ENCODE measurements at regions not wholly inside any gene's neighbourhood (a gene's known extent, or its start where the extent isn't known, plus 50 kb on each side); places are given as distances from the start of the nearest gene placed in this dataset.
A peak's percentile ranks its signal among the peaks of the same experiment; 100 is the strongest.
"Not testable (repeated sequence)": the region's sequence is repeated elsewhere in the genome, so short reads cannot be mapped to it uniquely, and the experiment has no call there.

GRCh38 chr11:110347660-110348059 is 51.2 kb upstream of the RDX start:
- DNase-seq (ENCODE audit: low read depth) = no peak

- no peak for DNase-seq (ENCODE audit: low read depth)
Measured at GRCh38 chr11:110349138-110349996, 53.0 kb upstream of the RDX start.

GRCh38 chr11:110349997-110350383 is 53.6 kb upstream of the RDX start:
- DNase-seq (ENCODE audit: low read depth) = not testable (repeated sequence)

DNA sequence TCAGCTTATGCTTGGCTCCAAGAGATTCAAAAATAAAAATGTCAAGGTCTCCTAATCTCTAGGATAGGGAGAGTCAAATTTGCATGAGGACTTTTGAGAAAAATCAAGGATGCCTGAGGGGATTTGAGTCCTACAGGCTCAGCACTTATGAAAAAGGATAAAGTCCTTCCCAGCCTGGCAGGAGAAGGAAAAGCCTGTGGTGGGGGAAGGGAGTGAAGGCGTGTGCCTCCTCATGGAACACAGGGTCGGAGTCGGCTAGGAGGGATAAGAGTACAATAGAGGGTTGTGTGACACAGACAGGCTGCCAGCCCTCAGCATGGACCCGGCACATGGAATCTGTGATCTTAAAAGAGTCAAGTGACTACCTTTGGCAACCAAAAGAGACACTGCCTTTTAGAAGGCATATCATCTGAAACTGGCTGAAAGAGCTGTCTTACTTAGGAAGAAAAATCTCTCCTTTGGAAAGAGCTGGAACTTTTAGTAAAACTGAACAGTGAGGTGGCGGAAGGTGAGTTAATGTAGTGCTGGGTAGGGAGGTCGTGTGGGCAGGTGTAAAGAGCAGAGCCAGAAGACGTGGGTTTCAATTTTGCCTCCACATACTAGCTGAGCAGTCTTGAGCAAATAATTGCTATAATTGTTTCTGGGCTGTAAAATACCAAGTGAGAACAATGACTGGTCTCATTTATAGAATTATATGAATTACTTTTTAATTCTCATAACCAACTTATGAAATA is 58.8 kb upstream of the RDX start:
- DNase-seq (ENCODE audit: low read depth) = no peak

DNA sequence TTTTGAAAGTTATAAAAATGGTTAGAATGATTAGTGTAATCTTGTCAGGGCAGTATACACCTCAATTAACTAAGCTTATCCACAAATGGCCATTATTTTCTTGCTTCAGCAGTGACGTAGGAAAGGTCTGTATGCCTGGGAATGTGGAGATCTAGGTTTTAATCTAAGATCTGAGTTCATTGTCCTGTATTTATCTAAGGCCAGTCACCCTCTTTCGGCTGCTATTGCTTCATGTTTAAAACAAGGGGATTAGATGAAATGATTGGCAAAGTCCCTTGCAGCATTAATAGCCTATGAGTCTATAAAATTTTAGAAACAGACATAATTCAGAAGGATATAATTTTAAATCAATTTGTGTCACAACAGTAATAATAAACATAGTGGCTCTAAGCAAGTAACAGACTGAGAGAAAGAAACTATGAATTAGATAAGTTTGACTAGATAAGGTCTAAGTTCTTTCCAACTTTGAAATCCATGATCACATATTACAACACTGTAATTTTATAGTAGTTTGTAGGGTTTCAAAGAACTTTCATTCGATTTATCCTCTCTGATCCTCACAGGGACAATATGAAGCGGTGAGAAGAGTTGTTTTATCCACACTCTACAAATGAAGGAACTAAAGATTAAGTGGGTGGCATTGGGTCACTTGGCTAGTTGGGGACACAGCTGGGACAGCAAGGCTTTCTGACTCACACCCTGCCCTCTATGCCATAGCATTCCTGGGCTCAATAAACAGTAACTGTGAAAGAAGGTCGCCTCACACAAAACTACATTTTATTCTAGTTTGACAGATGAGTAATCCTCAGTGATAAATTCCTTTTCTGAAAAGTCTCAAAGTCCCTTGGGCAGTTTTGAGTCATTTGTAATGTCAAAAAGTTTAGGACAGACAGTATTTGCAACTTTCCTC is 60.6 kb upstream of the RDX start:
- DNase-seq (ENCODE audit: low read depth) = peak; percentile 74

- DNase-seq (ENCODE audit: low read depth) = no peak
Measured at GRCh38 chr11:110358336-110358735, 61.9 kb upstream of the RDX start.

GRCh38 chr11:110360781-110361408 is 64.5 kb upstream of the RDX start:
- not testable (repeated sequence) for DNase-seq (ENCODE audit: low read depth)

- DNase-seq (ENCODE audit: low read depth) = peak; percentile 16
Measured at GRCh38 chr11:110362971-110363509, 66.6 kb upstream of the RDX start.

DNA sequence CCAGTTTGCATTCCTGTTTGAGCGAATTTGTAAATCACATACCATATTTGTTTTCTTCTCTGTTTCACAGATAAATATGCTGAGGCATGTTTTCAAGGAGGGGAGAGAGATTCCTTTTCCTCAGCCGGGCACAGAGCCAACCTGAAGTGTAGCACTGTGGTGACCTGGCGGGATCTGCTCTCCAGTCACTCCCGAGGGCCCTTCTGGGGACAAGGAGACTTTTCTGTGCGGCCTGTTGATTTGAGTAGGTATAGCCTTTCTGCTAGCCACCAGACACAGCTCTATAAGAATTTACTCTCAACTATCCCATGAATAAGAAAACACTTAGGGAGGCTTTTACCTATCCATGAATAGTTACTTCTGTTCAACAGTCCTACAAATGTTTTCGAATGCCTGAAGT is 63.5 kb upstream of the FDX1 start:
- DNase-seq (ENCODE audit: low read depth) = peak; percentile 42

DNA sequence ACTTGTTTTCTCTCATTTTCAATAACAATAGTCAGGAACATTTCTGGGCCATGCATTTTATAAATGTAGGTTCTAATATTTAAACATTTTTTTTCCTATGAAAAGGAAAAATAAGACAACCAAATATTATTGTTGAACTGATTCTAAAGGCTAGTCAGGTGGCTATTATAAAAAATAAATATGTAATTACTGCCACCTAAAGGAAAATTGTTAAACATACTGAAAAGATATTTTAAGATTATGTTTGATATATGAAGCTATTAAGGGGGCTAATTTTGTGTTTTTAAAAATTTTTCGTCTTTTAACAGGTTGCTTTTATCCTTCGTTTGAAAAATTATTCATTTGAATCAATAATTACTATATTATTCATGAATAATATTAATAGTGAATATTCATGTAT is 62.2 kb upstream of the FDX1 start:
- DNase-seq (ENCODE audit: low read depth) = no peak

DNA sequence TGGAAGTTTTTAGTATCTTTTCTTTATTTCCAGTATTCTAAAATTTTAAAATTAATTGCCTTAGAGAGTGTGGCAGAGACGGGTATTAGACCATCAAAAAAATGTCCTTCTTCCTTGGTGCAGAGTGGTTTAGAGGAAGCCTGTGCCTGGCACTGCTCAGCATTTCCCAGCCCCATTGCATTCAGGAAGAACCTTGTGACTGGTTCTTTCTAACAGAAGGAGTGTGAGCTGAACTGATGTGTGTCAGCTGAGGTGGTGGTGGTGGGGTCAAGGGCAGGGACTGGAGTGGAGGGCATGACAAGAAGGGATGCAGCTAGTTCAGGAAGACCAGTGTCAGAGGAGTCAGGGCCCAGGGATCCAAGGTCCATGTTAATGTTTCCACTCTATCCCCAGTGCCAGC is 58.7 kb upstream of the FDX1 start:
- no peak for DNase-seq (ENCODE audit: low read depth)

DNA sequence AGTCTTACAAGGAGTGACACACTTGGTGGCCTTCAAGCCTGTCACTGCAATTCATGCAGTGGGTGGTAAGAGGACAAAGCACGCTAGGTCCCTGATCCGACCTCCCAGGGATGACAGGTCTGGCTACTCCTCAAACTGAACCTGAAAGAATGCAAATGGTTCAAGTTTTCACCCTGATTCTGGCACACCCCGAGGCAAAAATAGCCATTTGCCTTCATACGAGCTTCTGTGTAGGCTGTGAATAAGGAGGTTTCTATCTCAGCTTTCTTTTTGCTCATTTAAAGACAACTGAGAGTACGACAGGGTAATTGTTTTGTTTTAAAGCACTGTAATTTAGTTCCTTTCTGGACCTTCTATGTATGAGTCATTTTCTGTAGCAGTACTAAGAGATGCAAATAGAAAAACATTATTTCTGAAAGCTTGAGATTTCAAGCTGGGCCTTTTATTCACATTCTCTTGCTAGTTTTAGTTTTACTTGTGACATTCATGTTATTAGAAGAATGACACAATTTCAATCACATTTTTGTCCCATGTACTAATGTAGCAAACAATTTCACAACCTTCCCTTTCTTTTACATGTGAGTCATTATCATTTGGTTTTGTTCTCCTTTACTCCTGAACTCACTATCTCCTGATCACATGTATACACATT is 56.6 kb upstream of the FDX1 start:
- peak; percentile 58 for DNase-seq (ENCODE audit: low read depth)

DNA sequence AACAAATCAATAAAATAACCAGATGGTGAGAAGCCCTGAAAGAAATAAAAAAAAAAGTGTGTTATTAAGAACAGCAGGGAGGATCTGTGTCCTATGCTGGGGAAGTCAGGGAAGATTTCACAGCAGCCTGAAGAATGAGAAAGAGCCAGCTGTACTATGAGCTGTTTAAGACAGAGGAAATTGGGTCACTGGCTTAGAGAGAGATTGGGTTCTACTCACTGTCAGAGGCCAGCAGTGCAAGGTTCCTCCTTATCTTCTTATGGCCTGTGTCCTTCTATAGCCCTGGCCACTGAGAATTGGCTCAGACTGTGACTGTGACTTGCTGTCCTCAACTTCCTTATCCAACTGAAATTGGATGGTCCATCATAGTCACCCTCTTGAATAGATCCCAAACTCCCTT is 54.8 kb upstream of the FDX1 start:
- no peak for DNase-seq (ENCODE audit: low read depth)

DNA sequence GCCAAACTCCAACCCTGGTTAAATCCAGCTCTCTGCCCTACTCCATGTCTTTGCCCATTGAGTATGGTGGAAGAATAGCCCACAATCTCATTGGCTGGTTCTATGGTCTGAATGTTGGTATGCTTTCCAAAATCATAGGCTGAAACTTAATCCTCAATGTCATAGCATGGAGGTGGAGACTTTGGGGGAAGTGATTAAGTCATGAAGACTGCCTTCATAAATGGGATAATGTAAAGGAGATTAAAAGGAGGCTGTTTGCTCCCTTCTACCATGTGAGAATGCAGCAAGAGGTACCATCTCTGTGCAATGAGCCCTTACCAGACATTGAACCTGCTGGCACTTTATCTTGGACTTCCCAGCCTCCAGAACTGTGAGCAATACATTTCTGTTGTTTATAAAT is 54.4 kb upstream of the FDX1 start:
- no peak for DNase-seq (ENCODE audit: low read depth)

- DNase-seq (ENCODE audit: low read depth) = no peak
Measured at GRCh38 chr11:110376021-110376420, 53.7 kb upstream of the FDX1 start.

GRCh38 chr11:110376711-110377324 is 52.9 kb upstream of the FDX1 start:
- peak; percentile 85 for DNase-seq (ENCODE audit: low read depth)

DNA sequence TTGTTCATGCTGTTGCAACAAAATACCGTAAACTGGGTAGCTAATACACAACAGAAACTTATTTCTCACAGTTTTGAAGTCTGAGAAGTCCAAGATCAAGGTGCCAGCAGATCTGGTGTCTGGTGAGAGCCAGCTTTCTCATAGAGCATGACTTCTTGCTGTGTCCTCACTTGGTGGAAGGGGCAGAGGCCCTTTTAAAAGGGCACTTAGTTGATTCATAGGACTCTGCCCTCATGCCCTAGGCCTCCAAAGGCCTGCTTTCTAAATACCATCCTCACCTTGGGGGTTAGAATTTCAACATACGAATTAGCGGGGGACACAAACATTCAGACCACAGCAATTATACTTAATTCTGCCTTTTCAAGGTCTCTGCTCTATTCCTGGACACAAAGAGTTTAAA is 52.3 kb upstream of the FDX1 start:
- DNase-seq (ENCODE audit: low read depth) = no peak

GRCh38 chr11:110379261-110379660 is 50.5 kb upstream of the FDX1 start:
- DNase-seq (ENCODE audit: low read depth) = no peak

- no peak for DNase-seq (ENCODE audit: low read depth)
Measured at GRCh38 chr11:110379936-110380335, 49.8 kb upstream of the FDX1 start.
